ENCODE measurements at regions not wholly inside any gene's neighbourhood (a gene's known extent, or its start where the extent isn't known, plus 50 kb on each side); places are given as distances from the start of the nearest gene placed in this dataset.

DNA sequence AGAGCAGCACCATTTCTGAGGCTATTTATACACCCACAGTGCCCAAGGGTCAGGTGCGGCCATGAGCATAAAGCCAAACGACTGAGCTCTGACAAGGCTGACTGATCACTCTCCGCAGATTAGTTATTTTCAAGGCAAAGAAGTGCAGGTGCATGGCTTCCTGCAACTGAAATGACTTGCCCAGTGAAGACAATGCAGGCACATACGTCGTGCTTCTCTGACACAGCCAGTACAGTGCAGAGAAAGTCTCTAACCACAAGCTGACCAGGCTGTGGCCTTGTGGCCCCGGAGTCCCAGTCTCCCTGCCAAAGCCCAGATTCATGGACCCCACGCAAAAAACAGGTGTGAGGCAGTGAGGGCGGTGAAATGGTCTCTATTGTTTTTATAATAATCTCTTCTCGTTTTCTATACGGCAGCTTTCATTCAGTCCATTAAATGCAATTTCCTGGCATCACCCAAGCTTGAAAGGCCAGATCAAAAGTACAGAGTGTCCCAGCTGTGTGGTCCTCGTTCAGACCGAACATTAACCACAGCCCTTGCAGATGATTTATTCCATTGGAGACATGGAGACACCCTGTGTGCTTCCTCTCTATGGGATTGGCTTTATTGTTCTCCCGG, 447.0 kb upstream of the ID2 start:
- no peak overlapping the region for H3K27ac ChIP-seq
- H3K36me3 ChIP-seq, result no peaks in the 10 kb centered on the region
- no peaks in the 10 kb centered on the region for H3K27me3 ChIP-seq
- TF ChIP-seq, protein P1, sequence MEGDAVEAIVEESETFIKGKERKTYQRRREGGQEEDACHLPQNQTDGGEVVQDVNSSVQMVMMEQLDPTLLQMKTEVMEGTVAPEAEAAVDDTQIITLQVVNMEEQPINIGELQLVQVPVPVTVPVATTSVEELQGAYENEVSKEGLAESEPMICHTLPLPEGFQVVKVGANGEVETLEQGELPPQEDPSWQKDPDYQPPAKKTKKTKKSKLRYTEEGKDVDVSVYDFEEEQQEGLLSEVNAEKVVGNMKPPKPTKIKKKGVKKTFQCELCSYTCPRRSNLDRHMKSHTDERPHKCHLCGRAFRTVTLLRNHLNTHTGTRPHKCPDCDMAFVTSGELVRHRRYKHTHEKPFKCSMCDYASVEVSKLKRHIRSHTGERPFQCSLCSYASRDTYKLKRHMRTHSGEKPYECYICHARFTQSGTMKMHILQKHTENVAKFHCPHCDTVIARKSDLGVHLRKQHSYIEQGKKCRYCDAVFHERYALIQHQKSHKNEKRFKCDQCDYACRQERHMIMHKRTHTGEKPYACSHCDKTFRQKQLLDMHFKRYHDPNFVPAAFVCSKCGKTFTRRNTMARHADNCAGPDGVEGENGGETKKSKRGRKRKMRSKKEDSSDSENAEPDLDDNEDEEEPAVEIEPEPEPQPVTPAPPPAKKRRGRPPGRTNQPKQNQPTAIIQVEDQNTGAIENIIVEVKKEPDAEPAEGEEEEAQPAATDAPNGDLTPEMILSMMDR (IDR thresholded peaks at IDR 0.05), result no peak
- TF ChIP-seq POLR2A (IDR thresholded peaks at IDR 0.05), result no peak
- no peaks in the 10 kb centered on the region for H3K4me1 ChIP-seq
- DNase-seq, result no peak
- no peaks in the 10 kb centered on the region for H3K9me3 ChIP-seq
- intact Hi-C loops (cut with DNase I; ENCODE audit: low total_unique reads), result no loop called here
- no peak overlapping the region for H3K4me3 ChIP-seq

DNA sequence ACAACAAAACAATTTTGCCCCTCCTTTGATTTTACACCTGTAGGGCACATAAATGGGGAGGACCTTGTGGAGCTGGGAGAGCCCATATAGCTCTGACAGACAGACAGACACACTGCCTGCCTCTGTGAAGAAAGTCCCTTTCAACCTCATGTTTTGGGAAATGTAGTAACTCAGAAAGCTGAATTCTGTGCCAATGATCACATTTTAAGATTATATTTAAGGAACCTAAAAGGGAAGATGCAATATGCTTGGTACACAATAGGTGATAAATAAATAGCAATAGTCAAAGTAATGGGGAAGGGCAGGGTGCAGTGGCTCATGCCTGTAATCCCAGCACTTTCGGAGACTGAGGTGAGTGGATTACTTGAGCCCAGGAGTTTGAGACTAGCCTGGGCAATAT, 446.4 kb upstream of the ID2 start:
- no peaks in the 10 kb centered on the region for H3K4me1 ChIP-seq
- intact Hi-C loops (cut with DNase I; ENCODE audit: low total_unique reads), result no loop called here
- H3K9me3 ChIP-seq, result no peaks in the 10 kb centered on the region
- DNase-seq, result no peak
- no peak overlapping the region for H3K4me3 ChIP-seq
- no peaks in the 10 kb centered on the region for H3K27me3 ChIP-seq
- TF ChIP-seq POLR2A (IDR thresholded peaks at IDR 0.05), result no peak
- TF ChIP-seq, protein P1 (IDR thresholded peaks at IDR 0.05), result no peak
- no peak overlapping the region for H3K27ac ChIP-seq
- no peaks in the 10 kb centered on the region for H3K36me3 ChIP-seq

- intact Hi-C loops (cut with DNase I; ENCODE audit: low total_unique reads), result no loop called here
- Histone ChIP-seq H3K4me3 (no peak overlapping the region), H3K9me3 (no peaks in the 10 kb centered on the region), H3K4me1 (no peaks in the 10 kb centered on the region), H3K27ac (no peak overlapping the region), H3K27me3 (no peaks in the 10 kb centered on the region), H3K36me3 (no peaks in the 10 kb centered on the region)
- no peak for DNase-seq
- no peak for TF ChIP-seq POLR2A (IDR thresholded peaks at IDR 0.05)
- TF ChIP-seq, protein P1 (IDR thresholded peaks at IDR 0.05), result no peak
Observed at GRCh38 chr2:8236391-8236790, 445.5 kb upstream of the ID2 start.

- TF ChIP-seq, protein P1 (IDR thresholded peaks at IDR 0.05), result no peak
- TF ChIP-seq POLR2A (IDR thresholded peaks at IDR 0.05), result no peak
- H3K4me3 ChIP-seq, result no peak overlapping the region
- intact Hi-C loops (cut with DNase I; ENCODE audit: low total_unique reads), result no loop called here
- H3K9me3 ChIP-seq, result no peaks in the 10 kb centered on the region
- H3K36me3 ChIP-seq, result no peaks in the 10 kb centered on the region
- no peak for DNase-seq
- no peaks in the 10 kb centered on the region for H3K27me3 ChIP-seq
- no peaks in the 10 kb centered on the region for H3K4me1 ChIP-seq
- H3K27ac ChIP-seq, result no peak overlapping the region
Observed at GRCh38 chr2:8238521-8239230, 443.2 kb upstream of the ID2 start.

GRCh38 chr2:8239531-8240088, 442.2 kb upstream of the ID2 start:
- Histone ChIP-seq H3K27me3 (no peaks in the 10 kb centered on the region), H3K4me3 (no peak overlapping the region), H3K9me3 (no peaks in the 10 kb centered on the region), H3K4me1 (no peaks in the 10 kb centered on the region), H3K36me3 (no peaks in the 10 kb centered on the region), H3K27ac (no peak overlapping the region)
- intact Hi-C loops (cut with DNase I; ENCODE audit: low total_unique reads), result no loop called here
- DNase-seq, result no peak
- TF ChIP-seq, protein P1 (IDR thresholded peaks at IDR 0.05), result no peak
- TF ChIP-seq POLR2A (IDR thresholded peaks at IDR 0.05), result no peak
